CD8-positive, alpha-beta memory T cell (primary cell): ENCODE measurements at regions not wholly inside any gene's neighbourhood (a gene's known extent, or its start where the extent isn't known, plus 50 kb on each side); places are given as distances from the start of the nearest gene placed in this dataset.
"Not testable (repeated sequence)": the region's sequence is repeated elsewhere in the genome, so short reads cannot be mapped to it uniquely, and the experiment has no call there.

Experiments used
- CTCF ChIA-PET: fragments of 350-600 bp; sonication (Branson Sonifier 250); formaldehyde crosslinking; loops from one replicate; lab custom pipeline; 2021; ENCODE audit warnings: antibody characterized with exemption; lab: Charles Lee
- POLR2A ChIA-PET: fragments of 350-600 bp; sonication (Branson Sonifier 250); formaldehyde crosslinking; loops from one replicate; lab custom pipeline; 2021; ENCODE audit warnings: antibody characterized with exemption; lab: Charles Lee
- DNase-seq, 5 donors: peaks; one replicate each; pipeline versions ENCODE4 v3.0.0 to v3.0.0-alpha.2; 2020 to 2022; ENCODE audit warnings: mixed read lengths in 1 of 5
- H3K27ac ChIP-seq: one replicate; pipeline ENCODE4 v1.7.0; 2013; ENCODE audit warnings: low read depth, mild to moderate bottlenecking, low read length, moderate library complexity
- H3K27me3 ChIP-seq: 2 replicates; pipeline ENCODE4 v1.7.0; 2013; ENCODE audit warnings: low read length, mild to moderate bottlenecking; ENCODE audit not compliant: insufficient read depth, poor library complexity, severe bottlenecking
- H3K36me3 ChIP-seq: 2 replicates; pipeline ENCODE4 v1.7.0; 2013; ENCODE audit warnings: mild to moderate bottlenecking, low read length, moderate library complexity; ENCODE audit not compliant: insufficient read depth
- H3K4me1 ChIP-seq: 2 replicates; pipeline ENCODE4 v1.7.0; 2013; ENCODE audit warnings: mild to moderate bottlenecking, low read length, moderate library complexity; ENCODE audit not compliant: insufficient read depth
- H3K4me3 ChIP-seq: 2 replicates; pipeline ENCODE4 v1.7.0; 2013; ENCODE audit warnings: mild to moderate bottlenecking, low read length
- H3K9me3 ChIP-seq: 2 replicates; pipeline ENCODE4 v1.7.0; 2013; ENCODE audit warnings: mild to moderate bottlenecking, low read length
- H3K27ac Mint-ChIP-seq, 8 donors: one replicate each; pipeline ENCODE4 v1.8.0; 2020 to 2021; ENCODE audit warnings: mixed read lengths in 8 of 8, mild to moderate bottlenecking in 6 of 8, inconsistent platforms in 3 of 8, moderate library complexity in 3 of 8
- H3K27me3 Mint-ChIP-seq, 2 donors: one replicate each; pipeline ENCODE4 v1.8.0; 2020 to 2021; ENCODE audit warnings: mixed read lengths in 2 of 2, mild to moderate bottlenecking in 1 of 2, moderate library complexity in 1 of 2
- H3K36me3 Mint-ChIP-seq, 3 donors: one replicate each; pipeline ENCODE4 v1.8.0; 2020 to 2021; ENCODE audit warnings: mixed read lengths in 3 of 3, inconsistent platforms in 1 of 3, mild to moderate bottlenecking in 1 of 3
- H3K4me1 Mint-ChIP-seq, 3 donors: one replicate each; pipeline ENCODE4 v1.8.0; 2020 to 2021; ENCODE audit warnings: mixed read lengths in 3 of 3, inconsistent platforms in 1 of 3, mild to moderate bottlenecking in 1 of 3
- H3K4me3 Mint-ChIP-seq, 7 donors: one replicate each; pipeline ENCODE4 v1.8.0; 2020 to 2021; ENCODE audit warnings: mixed read lengths in 7 of 7, mild to moderate bottlenecking in 6 of 7, moderate library complexity in 4 of 7, inconsistent platforms in 2 of 7
- H3K9me3 Mint-ChIP-seq, 5 donors: one replicate each; pipeline ENCODE4 v1.8.0; 2020 to 2022; ENCODE audit warnings: mixed read lengths in 5 of 5, mild to moderate bottlenecking in 3 of 5, moderate library complexity in 2 of 5, inconsistent platforms in 1 of 5

DNA sequence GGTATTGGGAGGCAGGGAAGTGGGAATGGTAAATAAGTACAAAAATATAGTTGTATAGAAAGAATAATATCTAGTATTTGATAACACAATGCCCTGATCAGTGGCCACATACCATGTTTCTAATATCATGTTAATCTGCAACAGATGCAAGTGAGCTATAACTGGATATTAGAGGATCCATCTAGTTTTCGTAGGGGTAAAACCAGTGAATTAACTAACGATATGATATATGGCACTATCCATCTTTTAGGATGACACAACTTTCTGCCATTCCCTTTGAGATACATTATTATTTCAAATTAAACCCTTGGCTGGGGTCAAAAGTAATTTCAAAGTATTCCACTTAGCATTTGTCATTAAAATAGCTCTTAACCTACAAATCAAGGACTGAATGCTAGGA, 1686.2 kb downstream of the SLITRK1 start:
- no peak for DNase-seq
- H3K9me3 Mint-ChIP-seq = peaks cover 0 to 16% (median 7%) of the 10 kb centered on the region in 5 donors
- H3K27me3 Mint-ChIP-seq = no peaks in the 10 kb centered on the region
- Histone ChIP-seq H3K4me3 (no peak overlapping the region), H3K9me3 (no peaks in the 10 kb centered on the region), H3K4me1 (no peaks in the 10 kb centered on the region), H3K36me3 (no peaks in the 10 kb centered on the region), H3K27me3 (no peaks in the 10 kb centered on the region), H3K27ac (no peak overlapping the region)
- no peak overlapping the region for H3K27ac Mint-ChIP-seq
- H3K36me3 Mint-ChIP-seq = no peaks in the 10 kb centered on the region
- no peaks in the 10 kb centered on the region for H3K4me1 Mint-ChIP-seq
- POLR2A ChIA-PET = no interaction called here
- H3K4me3 Mint-ChIP-seq = no peak overlapping the region
- CTCF ChIA-PET = no interaction called here

DNA sequence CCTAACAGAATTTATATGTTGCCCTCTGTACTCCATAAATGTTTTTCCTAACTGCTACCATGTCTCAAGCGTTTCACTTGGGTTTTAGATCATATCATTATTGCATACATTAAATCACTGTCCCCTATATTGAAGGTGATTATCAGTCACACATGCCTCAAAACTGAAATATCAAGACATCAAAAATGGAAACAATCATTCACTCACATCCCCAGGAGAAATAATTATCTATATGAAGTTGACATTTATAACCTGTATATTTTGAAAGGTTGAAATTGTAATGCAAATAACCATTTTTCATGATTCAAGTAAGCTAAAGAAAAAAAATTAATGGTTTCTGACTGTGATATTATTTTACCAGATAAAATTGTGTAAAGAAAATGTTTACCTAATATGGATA, 1695.0 kb downstream of the SLITRK1 start:
- CTCF ChIA-PET = no interaction called here
- DNase-seq = no peak
- Mint-ChIP-seq H3K27me3 (no peaks in the 10 kb centered on the region), H3K4me3 (no peak overlapping the region), H3K27ac (no peak overlapping the region), H3K36me3 (no peaks in the 10 kb centered on the region), H3K9me3 (peaks cover 4 to 24% (median 5%) of the 10 kb centered on the region in 5 donors), H3K4me1 (no peaks in the 10 kb centered on the region)
- H3K36me3 ChIP-seq = no peaks in the 10 kb centered on the region
- no peak overlapping the region for H3K27ac ChIP-seq
- no peak overlapping the region for H3K4me3 ChIP-seq
- H3K27me3 ChIP-seq = no peaks in the 10 kb centered on the region
- no peaks in the 10 kb centered on the region for H3K4me1 ChIP-seq
- POLR2A ChIA-PET = no interaction called here
- H3K9me3 ChIP-seq = no peaks in the 10 kb centered on the region

DNA sequence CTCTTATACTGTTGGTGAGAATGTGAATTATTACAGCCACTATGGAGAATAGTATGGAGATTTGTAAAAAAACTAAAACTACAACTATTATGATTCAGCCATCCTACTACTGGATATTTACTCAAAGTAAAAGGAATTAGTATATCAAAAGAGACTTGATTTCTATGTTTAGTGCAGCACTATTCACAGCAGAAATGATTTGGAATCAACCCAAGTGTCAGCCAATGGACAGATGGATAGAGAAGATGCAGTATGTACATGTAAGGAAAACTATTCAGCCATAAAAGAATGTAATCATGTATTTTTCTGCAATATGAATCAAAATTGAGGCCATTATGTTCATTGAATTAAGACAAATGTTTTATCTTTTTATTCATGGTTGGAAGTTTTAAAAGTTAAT, 1705.5 kb downstream of the SLITRK1 start:
- ChIA-PET CTCF (no interaction called here), POLR2A (no interaction called here)
- no peak for DNase-seq
- Histone ChIP-seq H3K27ac (no peak overlapping the region), H3K4me3 (no peak overlapping the region), H3K9me3 (no peaks in the 10 kb centered on the region), H3K36me3 (no peaks in the 10 kb centered on the region), H3K4me1 (no peaks in the 10 kb centered on the region), H3K27me3 (no peaks in the 10 kb centered on the region)
- Mint-ChIP-seq H3K36me3 (no peaks in the 10 kb centered on the region), H3K27ac (no peak overlapping the region), H3K4me1 (no peaks in the 10 kb centered on the region), H3K9me3 (peaks cover 0 to 35% (median 4%) of the 10 kb centered on the region in 5 donors), H3K27me3 (no peaks in the 10 kb centered on the region), H3K4me3 (no peak overlapping the region)

DNA sequence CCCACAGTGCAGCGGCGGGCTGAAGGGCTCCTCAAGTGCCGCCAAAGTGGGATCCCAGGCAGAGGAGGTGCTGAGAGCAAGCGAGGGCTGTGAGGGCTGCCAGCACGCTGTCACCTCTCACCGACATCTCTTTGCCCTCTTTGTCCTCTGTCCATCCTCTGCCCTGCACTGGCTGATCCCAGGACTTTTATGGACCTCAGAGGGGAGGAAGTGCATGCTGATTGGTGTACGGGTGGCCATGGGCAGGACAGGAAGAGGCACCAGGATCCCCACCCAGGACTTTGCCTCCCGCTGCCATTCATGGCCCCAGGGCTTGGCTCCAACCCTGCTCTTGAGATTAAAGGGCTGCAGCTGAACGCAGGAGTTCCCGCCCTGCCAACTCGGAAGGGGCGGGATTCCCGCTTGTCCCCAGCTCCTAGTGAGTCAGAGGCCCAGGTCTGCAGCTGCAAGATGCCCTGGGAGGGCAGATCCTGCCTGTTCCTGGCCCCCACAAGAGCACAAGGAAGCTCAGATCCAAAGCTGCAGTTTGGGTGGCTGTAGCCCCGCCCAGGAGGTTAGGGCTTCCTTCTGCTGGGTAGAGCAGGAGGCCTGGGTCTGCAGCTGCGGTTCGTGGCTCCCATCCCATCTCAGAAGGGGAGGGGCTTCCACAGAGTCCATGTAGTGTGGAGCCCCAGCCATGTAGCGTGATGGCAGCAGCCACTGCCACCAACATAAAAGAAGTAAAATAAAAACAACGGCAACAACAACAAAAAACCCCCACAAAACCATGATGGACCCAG, 1716.7 kb downstream of the SLITRK1 start:
- ChIA-PET CTCF (no interaction called here), POLR2A (no interaction called here)
- Histone ChIP-seq H3K36me3 (no peaks in the 10 kb centered on the region), H3K9me3 (no peaks in the 10 kb centered on the region), H3K27me3 (no peaks in the 10 kb centered on the region), H3K4me1 (no peaks in the 10 kb centered on the region), H3K4me3 (no peak overlapping the region), H3K27ac (no peak overlapping the region)
- no peaks in the 10 kb centered on the region for H3K36me3 Mint-ChIP-seq
- no peaks in the 10 kb centered on the region for H3K4me1 Mint-ChIP-seq
- no peak overlapping the region for H3K4me3 Mint-ChIP-seq
- H3K9me3 Mint-ChIP-seq = peaks cover 5 to 28% (median 11%) of the 10 kb centered on the region in 5 donors
- DNase-seq = peak in 1 of 5 donors; percentile 33
- H3K27ac Mint-ChIP-seq = no peak overlapping the region
- no peaks in the 10 kb centered on the region for H3K27me3 Mint-ChIP-seq

DNA sequence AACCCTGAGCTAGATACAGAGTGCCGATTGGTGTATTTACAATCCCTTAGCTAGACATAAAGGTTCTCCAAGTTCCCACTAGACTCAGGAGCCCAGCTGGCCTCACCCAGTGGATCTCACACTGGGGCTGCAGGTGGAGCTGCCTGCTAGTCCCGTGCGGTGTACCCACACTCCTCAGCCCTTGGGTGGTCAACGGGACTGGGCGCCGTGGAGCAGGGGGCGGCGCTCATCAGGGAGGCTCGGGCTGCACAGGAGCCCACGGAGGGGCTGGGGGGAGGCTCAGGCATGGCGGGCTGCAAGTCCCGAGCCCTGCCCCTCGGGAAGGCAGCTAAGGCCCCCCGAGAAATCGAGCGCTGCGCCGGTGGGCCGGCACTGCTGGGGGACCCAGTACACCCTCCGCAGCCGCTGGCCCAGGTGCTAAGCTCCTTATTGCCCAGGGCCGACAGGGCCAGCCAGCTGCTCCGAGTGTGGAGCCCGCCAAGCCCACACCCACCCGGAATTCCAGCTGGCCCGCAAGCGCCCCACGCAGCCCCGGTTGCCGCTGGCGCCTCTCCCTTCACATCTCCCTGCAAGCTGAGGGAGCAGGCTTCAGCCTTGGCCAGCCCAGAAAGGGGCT, 1717.4 kb downstream of the SLITRK1 start:
- H3K4me3 Mint-ChIP-seq, H3K27me3 ChIP-seq, POLR2A ChIA-PET, H3K27ac Mint-ChIP-seq, H3K4me3 ChIP-seq, H3K27me3 Mint-ChIP-seq, H3K9me3 ChIP-seq, H3K36me3 Mint-ChIP-seq, H3K4me1 ChIP-seq, CTCF ChIA-PET, H3K36me3 ChIP-seq, H3K27ac ChIP-seq, H3K4me1 Mint-ChIP-seq: not testable (repeated sequence)
- peaks cover 5 to 21% (median 10%) of the 10 kb centered on the region in 5 donors for H3K9me3 Mint-ChIP-seq
- peak in 1 of 5 donors; percentile 32 for DNase-seq

DNA sequence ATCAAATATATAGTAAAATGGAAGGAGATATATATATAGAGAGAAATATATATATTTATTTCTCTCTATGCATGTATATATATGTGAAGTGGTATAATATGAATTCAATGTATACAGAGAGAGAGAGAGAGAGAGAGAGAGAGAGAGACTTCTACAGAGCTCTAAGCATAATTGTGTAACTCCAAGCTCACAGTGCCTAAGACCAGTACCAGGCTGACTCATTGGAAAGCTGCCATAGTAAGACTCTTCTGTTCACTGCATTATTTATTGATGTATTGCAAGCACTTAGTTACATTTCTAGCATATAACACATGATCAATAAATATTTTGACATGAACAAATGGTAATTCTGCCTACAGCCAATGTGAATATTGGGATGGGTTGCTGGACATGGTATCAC, 1734.7 kb downstream of the SLITRK1 start:
- Histone ChIP-seq H3K27ac (no peak overlapping the region), H3K9me3 (no peaks in the 10 kb centered on the region), H3K4me1 (no peaks in the 10 kb centered on the region), H3K36me3 (no peaks in the 10 kb centered on the region), H3K27me3 (no peaks in the 10 kb centered on the region), H3K4me3 (no peak overlapping the region)
- ChIA-PET POLR2A (no interaction called here), CTCF (no interaction called here)
- H3K4me3 Mint-ChIP-seq = no peak overlapping the region
- DNase-seq = no peak
- H3K9me3 Mint-ChIP-seq = peaks cover 0 to 15% (median 0%) of the 10 kb centered on the region in 5 donors
- peaks cover 0 to 1% of the 10 kb centered on the region in 2 donors for H3K27me3 Mint-ChIP-seq
- H3K27ac Mint-ChIP-seq = no peak overlapping the region
- no peaks in the 10 kb centered on the region for H3K4me1 Mint-ChIP-seq
- no peaks in the 10 kb centered on the region for H3K36me3 Mint-ChIP-seq

DNA sequence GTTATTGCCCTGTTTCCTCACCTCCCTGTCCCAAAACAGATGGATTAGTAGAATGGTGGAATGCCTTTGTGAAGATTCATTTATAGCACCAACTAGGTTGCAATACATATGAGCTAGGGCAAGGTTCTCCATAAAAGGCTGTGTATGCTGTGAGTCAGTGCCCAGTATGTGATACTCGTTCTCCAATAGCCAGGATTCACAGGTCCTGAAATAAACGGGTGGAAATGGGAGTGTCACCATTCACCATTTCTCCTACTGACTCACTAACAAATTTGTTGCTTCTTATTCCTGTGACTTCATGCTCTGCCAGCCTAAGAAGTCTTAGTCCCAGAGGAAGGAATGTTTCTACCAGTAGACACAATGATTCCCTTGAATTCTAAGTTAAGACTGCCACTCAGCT, 1745.4 kb downstream of the SLITRK1 start:
- Histone ChIP-seq H3K27me3 (no peaks in the 10 kb centered on the region), H3K4me1 (no peaks in the 10 kb centered on the region), H3K4me3 (no peak overlapping the region), H3K27ac (no peak overlapping the region), H3K36me3 (no peaks in the 10 kb centered on the region), H3K9me3 (no peaks in the 10 kb centered on the region)
- no peaks in the 10 kb centered on the region for H3K27me3 Mint-ChIP-seq
- DNase-seq = no peak
- CTCF ChIA-PET = no interaction called here
- H3K9me3 Mint-ChIP-seq = peaks cover 2 to 19% (median 6%) of the 10 kb centered on the region in 5 donors
- no peak overlapping the region for H3K27ac Mint-ChIP-seq
- no peak overlapping the region for H3K4me3 Mint-ChIP-seq
- H3K4me1 Mint-ChIP-seq = no peaks in the 10 kb centered on the region
- POLR2A ChIA-PET = no interaction called here
- H3K36me3 Mint-ChIP-seq = no peaks in the 10 kb centered on the region

DNA sequence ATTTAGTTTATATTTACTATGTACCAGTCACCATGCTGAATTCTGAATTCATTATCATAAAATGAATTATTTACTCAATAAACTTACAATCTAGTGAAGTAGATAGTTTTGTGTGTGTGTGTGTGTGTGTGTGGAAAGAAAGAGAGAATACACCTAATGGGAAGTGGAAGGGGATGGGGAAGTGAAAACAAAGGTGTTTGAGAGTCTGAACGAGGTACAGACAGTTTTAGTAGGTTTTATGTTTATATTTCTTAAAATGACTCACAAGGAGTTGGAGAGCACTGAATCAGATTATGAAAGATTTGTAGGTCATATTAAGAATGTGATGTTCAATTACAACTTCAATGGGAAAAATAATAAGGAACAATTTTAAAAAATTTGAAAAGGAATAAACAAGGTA, 1753.0 kb downstream of the SLITRK1 start:
- Mint-ChIP-seq H3K4me3 (no peak overlapping the region), H3K4me1 (no peaks in the 10 kb centered on the region), H3K9me3 (peaks cover 0 to 23% (median 6%) of the 10 kb centered on the region in 5 donors), H3K27me3 (no peaks in the 10 kb centered on the region), H3K36me3 (no peaks in the 10 kb centered on the region), H3K27ac (no peak overlapping the region)
- ChIA-PET CTCF (no interaction called here), POLR2A (no interaction called here)
- no peaks in the 10 kb centered on the region for H3K9me3 ChIP-seq
- H3K27ac ChIP-seq = no peak overlapping the region
- H3K4me1 ChIP-seq = no peaks in the 10 kb centered on the region
- no peak overlapping the region for H3K4me3 ChIP-seq
- H3K27me3 ChIP-seq = no peaks in the 10 kb centered on the region
- H3K36me3 ChIP-seq = no peaks in the 10 kb centered on the region
- DNase-seq = no peak
